Keratinocyte (primary cell): ENCODE measurements at regions not wholly inside any gene's neighbourhood (a gene's known extent, or its start where the extent isn't known, plus 50 kb on each side); places are given as distances from the start of the nearest gene placed in this dataset.

Experiments
- CTCF ChIP-seq, 3 experiments: IDR thresholded peaks in 1 of 3; conservative IDR thresholded peaks in 1 of 3; optimal IDR thresholded peaks in 1 of 3; 2 replicates in 2 of 3; 3 replicates in 1 of 3; pipeline versions ENCODE3 to v1.5.1; 2011; ENCODE audit warnings: low read length in 3 of 3, mild to moderate bottlenecking in 3 of 3, moderate library complexity in 2 of 3, control low read depth in 1 of 3, inconsistent platforms in 1 of 3; ENCODE audit not compliant: insufficient read depth in 2 of 3; ENCODE audit errors: extremely low read depth in 1 of 3
- EZH2 ChIP-seq: IDR thresholded peaks from one replicate; pipeline ENCODE4 v1.6.1; 2012; ENCODE audit warnings: inconsistent platforms, mild to moderate bottlenecking, low read length, moderate library complexity

- TF ChIP-seq CTCF (optimal IDR thresholded peaks at IDR 0.05 in 1 of 3, IDR thresholded peaks at IDR 0.05 in 1 of 3, conservative IDR thresholded peaks at IDR 0.05 in 1 of 3; ENCODE audit: extremely low read depth in 1 of 3, insufficient read depth in 2 of 3, low read length in 3 of 3) (no peak), EZH2 (no peak)
Measured at GRCh38 chr7:113825832-113826231, 93.0 kb downstream of the PPP1R3A start.
